Ascending aorta (tissue), 2 donors: ENCODE measurements at regions not wholly inside any gene's neighbourhood (a gene's known extent, or its start where the extent isn't known, plus 50 kb on each side); places are given as distances from the start of the nearest gene placed in this dataset.

Experiments
- DNase-seq, 2 donors: peaks; one replicate each; pipeline ENCODE4 v3.0.0-alpha.2; 2019; ENCODE audit warnings: low spot score in 2 of 2
- H3K27ac ChIP-seq, 2 donors: fragments of 200-600 bp; sonication (generic); one replicate each; pipeline ENCODE4 v1.5.1; 2016 to 2017; ENCODE audit warnings: mild to moderate bottlenecking in 1 of 2
- H3K27me3 ChIP-seq: fragments of 200-600 bp; sonication (generic); one replicate; pipeline ENCODE4 v1.5.1; 2017
- H3K36me3 ChIP-seq, 2 donors: fragments of 200-600 bp; sonication (generic); one replicate each; pipeline ENCODE4 v1.5.1; 2016
- H3K4me1 ChIP-seq, 2 donors: fragments of 200-600 bp; sonication (generic); one replicate each; pipeline ENCODE4 v1.5.1; 2016 to 2017; ENCODE audit warnings: mild to moderate bottlenecking in 1 of 2
- H3K4me3 ChIP-seq, 2 donors: fragments of 200-600 bp; sonication (generic); one replicate each; pipeline ENCODE4 v1.5.1; 2016 to 2017; ENCODE audit warnings: mild to moderate bottlenecking in 1 of 2
- H3K9me3 ChIP-seq, 2 donors: fragments of 200-600 bp; sonication (generic); one replicate each; pipeline ENCODE4 v1.5.1; 2016
- intact Hi-C: fragments of 100-400 bp; cut with DNase I; formaldehyde crosslinking; loops from one replicate; pipeline ENCODE4 v1.15.1; 2023
- TF ChIP-seq, protein P1 (sequence below), 3 experiments: fragments of 200-600 bp in 2 of 3; fragments of 450-650 bp in 1 of 3; sonication (generic) in 2 of 3; IDR thresholded peaks; one replicate each; pipeline ENCODE4 v1.5.1; 2016 to 2019; ENCODE audit warnings: antibody characterized with exemption in 3 of 3, mild to moderate bottlenecking in 1 of 3, moderate library complexity in 1 of 3

DNA sequence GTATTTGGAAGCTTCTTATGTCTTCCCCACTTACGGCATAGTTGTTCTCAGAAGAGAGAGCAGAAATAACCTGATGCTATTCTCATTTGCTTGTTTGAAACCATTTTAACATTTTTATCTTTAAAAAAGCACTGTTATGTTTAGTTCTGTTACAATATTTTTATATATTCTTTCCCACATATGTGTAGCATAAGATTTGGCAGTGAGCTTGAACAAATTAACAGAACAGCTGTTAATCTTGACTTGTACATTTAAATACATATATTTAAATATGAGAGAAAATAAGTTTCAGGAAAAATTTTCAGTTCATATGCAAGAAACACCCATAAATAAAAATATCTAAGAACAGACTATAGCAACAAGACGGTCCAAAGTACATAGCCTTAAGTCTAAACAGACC is 431.7 kb upstream of the IRAK1BP1 start:
- no peaks in the 10 kb centered on the region for H3K36me3 ChIP-seq
- H3K27ac ChIP-seq = no peak overlapping the region
- no peaks in the 10 kb centered on the region for H3K27me3 ChIP-seq
- DNase-seq = no peak
- intact Hi-C loops = no loop called here
- TF ChIP-seq, protein P1, sequence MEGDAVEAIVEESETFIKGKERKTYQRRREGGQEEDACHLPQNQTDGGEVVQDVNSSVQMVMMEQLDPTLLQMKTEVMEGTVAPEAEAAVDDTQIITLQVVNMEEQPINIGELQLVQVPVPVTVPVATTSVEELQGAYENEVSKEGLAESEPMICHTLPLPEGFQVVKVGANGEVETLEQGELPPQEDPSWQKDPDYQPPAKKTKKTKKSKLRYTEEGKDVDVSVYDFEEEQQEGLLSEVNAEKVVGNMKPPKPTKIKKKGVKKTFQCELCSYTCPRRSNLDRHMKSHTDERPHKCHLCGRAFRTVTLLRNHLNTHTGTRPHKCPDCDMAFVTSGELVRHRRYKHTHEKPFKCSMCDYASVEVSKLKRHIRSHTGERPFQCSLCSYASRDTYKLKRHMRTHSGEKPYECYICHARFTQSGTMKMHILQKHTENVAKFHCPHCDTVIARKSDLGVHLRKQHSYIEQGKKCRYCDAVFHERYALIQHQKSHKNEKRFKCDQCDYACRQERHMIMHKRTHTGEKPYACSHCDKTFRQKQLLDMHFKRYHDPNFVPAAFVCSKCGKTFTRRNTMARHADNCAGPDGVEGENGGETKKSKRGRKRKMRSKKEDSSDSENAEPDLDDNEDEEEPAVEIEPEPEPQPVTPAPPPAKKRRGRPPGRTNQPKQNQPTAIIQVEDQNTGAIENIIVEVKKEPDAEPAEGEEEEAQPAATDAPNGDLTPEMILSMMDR (IDR thresholded peaks at IDR 0.05) = no peak
- no peak overlapping the region for H3K4me3 ChIP-seq
- no peaks in the 10 kb centered on the region for H3K4me1 ChIP-seq
- no peaks in the 10 kb centered on the region for H3K9me3 ChIP-seq

- no peaks in the 10 kb centered on the region for H3K36me3 ChIP-seq
- no peaks in the 10 kb centered on the region for H3K4me1 ChIP-seq
- no peaks in the 10 kb centered on the region for H3K27me3 ChIP-seq
- H3K27ac ChIP-seq = no peak overlapping the region
- intact Hi-C loops = no loop called here
- no peaks in the 10 kb centered on the region for H3K9me3 ChIP-seq
- H3K4me3 ChIP-seq = no peak overlapping the region
- TF ChIP-seq, protein P1 (IDR thresholded peaks at IDR 0.05) = peak in 1 of 3 experiments; percentile 6
- no peak for DNase-seq
Observed at GRCh38 chr6:78436335-78436734, 431.0 kb upstream of the IRAK1BP1 start.

GRCh38 chr6:78438135-78438534 is 429.2 kb upstream of the IRAK1BP1 start:
- no peaks in the 10 kb centered on the region for H3K36me3 ChIP-seq
- H3K4me3 ChIP-seq = no peak overlapping the region
- no peaks in the 10 kb centered on the region for H3K4me1 ChIP-seq
- H3K27ac ChIP-seq = no peak overlapping the region
- no peaks in the 10 kb centered on the region for H3K27me3 ChIP-seq
- intact Hi-C loops = no loop called here
- TF ChIP-seq, protein P1 (IDR thresholded peaks at IDR 0.05) = no peak
- no peak for DNase-seq
- H3K9me3 ChIP-seq = no peaks in the 10 kb centered on the region

DNA sequence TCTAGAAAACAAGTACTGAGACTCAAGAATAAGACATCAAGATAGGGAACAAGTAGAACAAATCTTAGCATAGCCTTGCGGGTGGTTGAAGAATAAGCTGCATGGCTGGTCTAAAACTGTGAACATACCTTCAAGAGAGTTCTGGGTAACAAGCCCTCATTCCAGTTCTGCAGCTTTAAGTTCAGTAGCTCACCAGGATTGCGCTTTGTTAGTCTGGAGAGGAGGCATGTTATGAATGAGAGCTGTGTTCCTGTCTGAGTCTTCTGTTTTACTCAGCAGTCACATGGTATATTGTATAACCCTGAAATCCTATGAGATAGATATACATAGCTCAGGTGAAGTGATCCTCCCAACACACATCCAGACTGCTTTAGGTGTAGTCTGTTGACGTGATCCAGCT is 406.6 kb upstream of the IRAK1BP1 start:
- H3K27me3 ChIP-seq = no peaks in the 10 kb centered on the region
- TF ChIP-seq, protein P1 (IDR thresholded peaks at IDR 0.05) = no peak
- H3K27ac ChIP-seq = no peak overlapping the region
- DNase-seq = no peak
- intact Hi-C loops = no loop called here
- H3K4me1 ChIP-seq = no peaks in the 10 kb centered on the region
- no peak overlapping the region for H3K4me3 ChIP-seq
- no peaks in the 10 kb centered on the region for H3K9me3 ChIP-seq
- no peaks in the 10 kb centered on the region for H3K36me3 ChIP-seq

GRCh38 chr6:78462728-78463127 is 404.6 kb upstream of the IRAK1BP1 start:
- H3K36me3 ChIP-seq = no peaks in the 10 kb centered on the region
- intact Hi-C loops = no loop called here
- TF ChIP-seq, protein P1 (IDR thresholded peaks at IDR 0.05) = no peak

DNA sequence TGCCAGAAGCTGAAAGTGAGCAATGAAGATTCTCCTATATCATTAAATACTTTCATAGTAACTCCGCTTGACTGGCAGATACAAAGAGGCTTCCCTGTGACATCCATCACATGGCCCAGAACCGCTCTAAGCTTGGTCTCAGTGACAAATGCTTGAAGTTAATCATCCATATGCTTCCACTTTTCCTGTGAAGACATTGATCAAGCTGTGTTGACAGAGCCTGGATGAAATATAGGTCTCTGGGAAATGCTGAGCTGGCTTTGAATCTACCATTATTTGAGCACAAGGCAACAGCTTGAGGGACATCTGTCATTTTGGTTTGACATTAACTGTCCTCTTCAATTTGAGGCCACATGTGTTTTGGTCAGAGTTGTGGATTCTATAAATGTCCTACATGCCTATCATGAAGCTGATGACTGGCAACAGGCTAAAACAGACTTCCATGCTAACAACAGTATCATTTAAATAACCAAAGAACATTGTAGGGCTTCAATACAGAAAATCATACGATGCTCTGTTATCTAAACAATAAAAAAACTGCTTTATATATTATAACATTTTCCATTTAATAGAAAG is 402.2 kb upstream of the IRAK1BP1 start:
- TF ChIP-seq, protein P1 (IDR thresholded peaks at IDR 0.05) = no peak
- H3K36me3 ChIP-seq = no peaks in the 10 kb centered on the region
- H3K9me3 ChIP-seq = no peaks in the 10 kb centered on the region
- H3K27ac ChIP-seq = no peak overlapping the region
- H3K4me3 ChIP-seq = no peak overlapping the region
- DNase-seq = no peak
- no peaks in the 10 kb centered on the region for H3K27me3 ChIP-seq
- H3K4me1 ChIP-seq = no peaks in the 10 kb centered on the region
- intact Hi-C loops = no loop called here

More at GRCh38 chr6:78462728-78463127, 404.6 kb upstream of the IRAK1BP1 start:
- DNase-seq = no peak
- Histone ChIP-seq H3K4me1 (no peaks in the 10 kb centered on the region), H3K4me3 (no peak overlapping the region), H3K27ac (no peak overlapping the region), H3K27me3 (no peaks in the 10 kb centered on the region), H3K9me3 (no peaks in the 10 kb centered on the region)
